ENCODE measurements at regions not wholly inside any gene's neighbourhood (a gene's known extent, or its start where the extent isn't known, plus 50 kb on each side); places are given as distances from the start of the nearest gene placed in this dataset.

DNA sequence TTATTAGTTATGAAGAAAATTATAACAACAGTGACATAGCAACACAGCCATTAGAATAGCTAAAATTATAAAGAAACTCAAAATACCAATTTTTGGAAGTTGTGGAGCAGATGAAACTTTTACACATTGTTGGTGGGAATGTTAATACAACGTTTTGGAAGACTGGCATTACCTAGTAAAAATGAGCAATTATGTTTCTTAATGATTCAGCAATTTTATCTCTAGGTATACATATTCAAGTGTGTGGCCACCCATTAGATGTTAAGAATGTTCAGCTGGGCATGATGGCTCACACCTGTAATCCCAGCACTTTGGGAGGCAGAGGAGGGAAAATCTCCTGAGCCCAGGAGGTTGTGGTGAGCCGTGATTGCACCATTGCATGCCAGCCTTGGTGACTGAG, 78.8 kb downstream of the INSIG2 start:
- DNase-seq, result no peak

GRCh38 chr2:118166242-118166641, 78.0 kb downstream of the INSIG2 start:
- DNase-seq, result no peak

GRCh38 chr2:118165595-118165994, 77.3 kb downstream of the INSIG2 start:
- DNase-seq, result no peak

All from suppressor macrophage treated with lipopolysaccharide for 4 hours (primary cell).